DMS153 (cell line): ENCODE measurements at regions not wholly inside any gene's neighbourhood (a gene's known extent, or its start where the extent isn't known, plus 50 kb on each side); places are given as distances from the start of the nearest gene placed in this dataset.

ENCODE experiments used
- DNase-seq: peaks from one replicate; lab custom pipeline; 2025; lab: John Stamatoyannopoulos, UW

DNA sequence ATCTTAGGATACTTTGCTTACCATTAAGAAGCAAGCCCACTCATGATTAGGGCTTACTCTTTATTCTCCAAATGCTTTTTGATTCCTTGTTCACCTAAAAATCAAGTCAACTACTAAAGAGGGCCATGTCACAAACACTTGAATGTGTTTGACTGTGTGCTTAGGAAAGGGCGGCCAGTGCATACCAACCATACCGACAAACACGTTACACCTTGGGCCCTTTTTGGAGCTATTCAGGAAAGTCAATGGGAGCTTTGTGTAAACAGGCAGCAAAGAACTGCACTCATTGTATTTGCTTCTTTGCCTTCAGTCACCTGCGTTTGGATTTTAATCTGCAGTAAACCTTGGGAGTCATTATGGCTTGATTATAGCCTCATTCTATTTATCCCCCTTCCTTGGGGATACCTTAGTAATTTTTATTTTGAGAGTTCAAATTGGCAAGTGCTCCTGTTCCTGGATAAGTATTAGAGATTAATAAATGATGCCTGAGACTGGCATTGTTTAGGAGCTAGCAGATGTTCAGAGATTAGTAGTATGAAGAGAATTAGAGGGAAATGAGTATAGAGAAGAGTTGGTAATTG is 102.6 kb upstream of the HDGFL1 start:
- DNase-seq: peak; percentile 50

DNA sequence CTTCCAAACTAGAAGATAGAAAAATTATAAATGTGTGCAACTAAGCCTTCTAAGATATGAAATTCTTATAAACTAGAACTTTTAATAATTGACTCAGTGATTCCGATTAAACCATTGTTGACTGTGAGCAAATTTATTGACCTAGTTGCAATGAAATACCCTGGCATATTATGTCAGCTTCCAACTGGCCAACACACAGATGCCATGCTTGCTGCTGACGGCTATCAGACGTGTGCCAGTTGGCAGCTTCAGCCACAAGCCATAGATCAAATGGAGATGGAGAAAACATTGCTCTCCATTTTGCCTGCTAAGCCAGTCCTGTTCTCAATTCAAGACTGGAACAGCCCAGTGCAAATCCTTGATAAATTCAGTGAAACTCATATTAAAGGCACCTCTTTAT is 101.7 kb upstream of the HDGFL1 start:
- DNase-seq: no peak

DNA sequence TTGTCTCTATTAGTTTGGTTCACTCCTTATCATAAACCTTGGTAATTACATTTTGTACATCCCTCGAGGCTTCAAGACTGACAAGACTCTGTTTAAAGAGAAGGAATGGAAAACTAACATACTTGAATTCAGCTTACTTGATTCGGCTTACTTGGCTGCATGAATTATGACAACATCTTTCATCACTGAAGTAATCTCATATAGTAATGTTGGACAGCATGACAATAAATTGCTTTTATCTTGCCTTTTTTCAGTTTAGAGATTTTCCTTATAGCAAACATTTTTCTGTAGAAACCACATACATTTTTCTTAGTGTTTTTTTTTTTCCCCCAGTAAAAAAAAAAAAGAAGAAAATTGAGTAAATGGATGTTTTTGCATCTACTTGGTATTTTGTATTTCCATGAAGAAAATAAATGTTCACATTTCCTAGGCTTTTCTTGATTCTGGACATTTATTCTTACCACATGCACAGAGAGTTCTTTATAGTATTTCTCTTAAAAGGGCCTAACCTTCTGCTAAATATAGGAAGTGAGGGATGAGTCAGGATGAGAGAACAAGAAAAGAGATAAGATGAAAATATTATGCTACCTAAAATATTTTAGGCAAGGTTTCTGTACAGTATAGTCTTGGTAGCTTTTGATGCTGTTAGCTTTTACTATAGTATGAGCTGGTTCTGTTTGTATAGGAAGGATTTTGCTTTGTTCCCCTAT is 101.0 kb upstream of the HDGFL1 start:
- no peak for DNase-seq

DNA sequence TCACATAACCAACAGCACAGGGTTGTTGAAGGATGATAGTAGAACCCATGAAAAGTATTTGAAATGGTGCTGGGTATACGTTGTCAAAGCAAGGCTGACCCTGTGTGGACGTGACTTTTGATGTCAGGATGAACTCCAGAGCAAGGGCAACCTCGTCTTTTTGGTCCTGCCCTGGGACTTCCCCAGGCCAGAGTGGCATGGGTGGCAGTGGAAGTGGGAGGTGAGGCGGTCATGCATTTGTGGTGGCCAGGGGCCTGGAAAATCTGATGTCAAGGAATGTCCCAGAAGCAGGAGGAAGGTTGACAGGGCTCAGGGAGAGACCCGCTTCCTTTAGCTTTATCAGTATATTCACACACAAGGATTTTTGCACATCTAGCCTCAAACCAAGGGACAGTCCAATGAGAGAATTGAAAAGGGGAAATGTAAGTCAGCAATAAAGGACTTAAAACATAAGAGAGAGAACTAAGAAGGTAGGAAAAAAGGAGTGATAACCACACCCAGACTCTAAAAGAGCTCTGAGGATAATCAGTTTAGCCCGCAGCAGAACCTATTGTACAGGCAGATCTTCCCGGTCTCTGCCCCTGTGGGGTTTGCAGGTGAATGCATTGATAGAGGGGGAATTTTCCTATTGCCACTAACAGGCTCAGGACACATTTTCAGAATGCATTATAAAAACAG is 98.8 kb upstream of the HDGFL1 start:
- DNase-seq: no peak

DNA sequence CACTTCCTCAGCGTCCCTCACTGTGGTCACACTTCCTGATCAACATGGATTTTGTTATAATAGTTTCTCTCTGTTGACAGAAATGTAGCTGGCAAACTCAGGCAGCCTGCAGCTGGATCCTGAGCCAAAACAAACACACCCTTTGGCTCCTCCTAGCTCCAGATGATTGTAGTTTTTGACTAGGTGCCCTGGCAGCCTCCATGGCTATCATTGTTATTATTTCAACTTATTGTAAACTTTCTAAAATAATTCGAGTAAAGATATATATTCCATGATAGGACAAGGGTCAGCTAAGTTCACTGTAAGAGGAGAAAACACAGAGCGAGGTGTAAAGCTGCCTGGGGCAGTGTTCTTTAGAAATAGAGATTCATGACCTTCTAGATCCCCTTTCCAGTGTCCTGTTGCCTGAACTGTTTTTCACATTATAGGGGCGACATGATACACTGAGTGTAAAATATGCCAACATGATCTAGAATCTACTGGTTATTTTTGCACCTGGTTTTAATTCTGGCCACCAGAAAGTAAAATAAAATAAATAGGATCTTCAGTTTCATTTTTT is 98.2 kb upstream of the HDGFL1 start:
- DNase-seq: peak; percentile 91

DNA sequence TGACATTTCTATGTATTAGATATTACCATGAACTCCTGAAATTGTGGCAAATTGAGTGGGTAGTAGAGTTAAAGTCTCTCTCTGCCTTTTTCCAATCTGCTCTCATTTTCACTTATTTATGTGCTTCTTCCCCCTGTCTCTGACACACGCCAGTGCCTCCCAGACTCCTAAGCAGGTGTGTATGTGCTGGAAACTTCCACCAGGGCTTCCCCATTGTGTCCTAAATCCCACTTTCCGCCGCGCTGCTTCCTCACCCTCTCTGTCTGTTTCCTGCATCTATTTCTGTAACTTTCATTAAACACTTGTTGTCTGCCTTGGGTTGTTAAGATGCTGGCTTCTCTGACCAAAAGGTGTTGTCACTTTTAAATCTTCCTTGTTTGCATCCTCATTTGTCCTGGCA is 97.6 kb upstream of the HDGFL1 start:
- DNase-seq: no peak

DNA sequence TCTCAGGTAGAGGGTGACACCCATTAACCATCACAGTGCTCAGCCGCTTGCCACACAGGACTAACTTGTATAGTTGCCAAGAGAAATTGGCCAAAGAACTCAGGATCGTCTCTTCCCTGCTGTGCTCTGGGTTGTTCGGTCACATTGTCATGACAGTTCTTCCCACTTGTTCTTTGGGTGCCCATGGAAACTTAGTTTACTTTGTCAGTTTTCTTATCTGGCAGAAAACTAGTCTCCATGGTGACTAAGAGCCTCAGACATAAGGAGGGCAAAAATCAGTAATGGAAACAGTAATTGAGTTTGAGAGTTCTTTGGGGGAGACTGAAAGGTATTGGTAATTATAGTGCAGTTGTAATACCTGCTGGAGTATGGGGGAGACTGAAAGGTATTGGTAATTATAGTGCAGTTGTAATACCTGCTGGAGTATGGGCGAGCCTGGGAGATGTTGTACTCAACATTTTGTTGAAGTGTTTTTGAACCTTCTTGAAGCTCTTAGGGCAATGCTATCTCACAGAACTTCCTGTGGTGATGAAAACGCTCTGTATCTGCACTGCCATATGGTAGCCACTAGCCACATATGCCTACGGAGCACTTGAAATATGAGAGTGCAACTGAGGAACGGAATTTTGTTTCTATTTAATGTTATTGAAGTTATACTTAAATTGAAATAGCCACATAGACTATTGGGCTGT is 95.2 kb upstream of the HDGFL1 start:
- DNase-seq: no peak

DNA sequence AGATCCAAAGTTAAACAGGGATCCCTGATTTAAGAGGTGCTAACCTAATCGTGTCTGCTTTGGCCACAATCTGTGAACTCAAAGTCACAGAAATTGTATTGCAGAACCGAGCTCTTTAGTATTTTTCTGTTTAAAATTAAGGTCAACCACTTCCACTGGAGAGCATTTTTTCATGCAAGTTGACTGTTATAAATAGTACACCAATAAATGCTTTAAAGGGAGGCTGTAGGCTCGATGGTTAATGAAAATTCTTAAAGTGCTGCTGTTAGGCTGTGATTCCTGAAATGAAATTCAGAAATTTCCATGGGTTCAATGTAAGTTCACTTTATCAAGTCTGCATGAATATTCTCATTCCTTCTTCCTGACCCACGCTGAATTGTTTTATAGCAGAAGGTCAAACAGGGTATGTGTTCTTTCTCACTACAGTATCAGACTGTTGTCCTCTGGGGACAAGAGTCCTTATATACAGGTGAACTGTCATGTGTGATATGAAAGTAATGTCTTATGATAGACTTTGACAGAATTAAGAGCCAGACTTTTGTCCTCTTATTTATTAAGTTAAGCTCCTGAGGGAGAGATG is 92.5 kb upstream of the HDGFL1 start:
- DNase-seq: no peak

DNA sequence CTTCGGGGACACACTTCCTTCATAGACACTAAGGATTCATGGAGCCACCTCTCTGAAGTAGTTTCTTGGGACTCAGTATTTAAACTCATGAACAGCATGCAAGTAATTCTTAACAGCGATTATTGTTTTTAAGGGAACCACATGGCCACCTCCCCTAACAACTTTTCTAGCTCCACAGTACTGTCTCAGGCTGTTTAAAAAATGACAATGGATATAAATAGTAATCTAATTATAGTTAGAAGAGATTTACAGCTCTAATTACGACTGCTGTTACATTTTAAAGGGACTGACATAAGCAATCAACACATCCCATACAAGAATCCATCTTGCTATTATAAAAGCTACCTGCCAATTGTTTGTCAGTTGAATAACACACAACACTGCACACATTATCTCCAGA is 72.1 kb upstream of the HDGFL1 start:
- no peak for DNase-seq

DNA sequence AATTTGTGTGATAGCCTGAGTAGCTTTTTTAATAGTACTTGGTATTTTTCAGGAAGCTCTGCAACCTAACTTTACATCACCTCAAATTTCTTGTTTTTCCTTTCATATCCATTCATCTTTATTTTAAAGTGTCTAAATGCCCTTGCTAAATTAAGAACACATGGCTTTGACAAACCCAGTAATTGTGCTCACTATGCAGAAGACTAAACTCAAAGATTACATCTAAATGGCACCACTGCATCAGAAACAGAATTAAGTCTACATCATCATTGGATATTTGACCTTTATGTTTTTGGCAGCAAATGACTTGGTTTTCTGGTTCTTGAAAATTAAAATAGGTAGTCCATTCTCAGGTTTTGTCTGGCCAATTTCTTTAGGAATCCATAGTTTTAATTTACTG is 69.6 kb upstream of the HDGFL1 start:
- DNase-seq: no peak

DNA sequence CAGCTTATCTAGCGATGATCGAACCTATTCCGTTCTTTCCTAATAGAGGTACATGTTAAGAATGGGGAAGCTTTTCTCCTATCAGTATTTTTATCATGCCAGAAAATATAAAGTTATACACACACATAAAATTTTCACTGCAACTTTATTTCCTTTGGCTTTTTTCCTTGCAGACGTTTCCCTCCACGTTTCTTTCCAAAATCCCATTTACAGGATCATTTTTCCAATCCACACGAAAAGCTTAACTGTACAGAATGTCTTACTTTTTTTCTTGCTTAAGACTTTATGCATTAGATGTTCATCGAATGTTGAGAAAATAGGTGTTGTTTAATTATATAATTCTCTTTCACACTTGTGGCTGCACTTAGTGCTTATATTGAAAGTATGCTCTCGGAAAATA is 62.9 kb upstream of the HDGFL1 start:
- DNase-seq: no peak

DNA sequence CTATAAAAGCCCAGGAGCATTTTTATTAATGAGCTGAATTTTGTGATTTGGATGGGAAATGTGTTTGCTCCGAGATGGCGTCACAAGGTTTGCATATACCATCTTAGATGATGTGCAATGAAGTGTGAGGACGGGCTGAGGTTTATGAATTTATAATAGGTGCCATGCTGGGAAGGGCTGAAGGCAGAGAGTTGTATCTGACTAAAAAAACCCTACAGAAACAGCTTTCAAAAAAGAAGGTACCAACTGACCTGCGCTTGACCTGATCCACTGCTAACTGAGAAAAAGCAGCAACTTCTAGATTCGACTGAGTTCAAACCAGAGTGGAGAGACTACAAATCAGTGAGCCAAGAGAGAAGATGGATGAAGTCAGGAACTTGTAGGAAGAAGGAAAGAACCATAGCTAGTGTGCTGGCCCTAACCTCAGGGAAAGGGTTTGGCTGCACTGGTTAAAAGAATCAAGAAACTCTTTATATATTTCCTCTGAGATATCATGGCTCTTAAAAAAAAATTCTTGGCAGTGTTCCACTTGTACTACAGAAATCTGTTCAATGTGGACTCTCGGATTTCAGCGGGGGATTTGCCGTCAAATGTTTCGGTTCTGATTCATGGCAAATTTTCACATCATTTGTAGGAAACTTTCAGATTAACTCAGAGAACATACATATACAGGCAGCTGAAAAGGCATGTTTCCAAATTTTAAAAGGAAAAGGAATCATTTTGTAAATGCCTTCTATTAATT is 56.5 kb upstream of the HDGFL1 start:
- no peak for DNase-seq

DNA sequence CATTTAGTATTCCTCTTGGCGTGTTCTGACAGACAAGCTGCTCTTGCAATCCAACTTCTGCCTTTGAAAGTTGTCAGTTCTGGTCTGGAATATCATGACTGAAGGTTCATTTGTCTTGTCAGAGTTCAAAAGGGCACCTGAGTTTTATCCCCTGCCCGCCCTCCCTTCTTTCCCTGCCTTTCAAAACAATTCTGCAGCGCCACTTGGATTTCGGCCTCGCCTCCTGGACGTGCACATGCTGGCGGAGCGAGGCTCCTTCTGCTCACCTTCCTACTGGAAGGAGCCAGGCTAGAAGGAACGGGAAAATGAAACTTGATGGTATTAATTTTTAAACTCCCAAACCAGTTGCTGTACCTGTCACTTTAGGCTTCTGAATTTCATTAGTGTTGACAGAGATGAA is 55.7 kb upstream of the HDGFL1 start:
- no peak for DNase-seq

DNA sequence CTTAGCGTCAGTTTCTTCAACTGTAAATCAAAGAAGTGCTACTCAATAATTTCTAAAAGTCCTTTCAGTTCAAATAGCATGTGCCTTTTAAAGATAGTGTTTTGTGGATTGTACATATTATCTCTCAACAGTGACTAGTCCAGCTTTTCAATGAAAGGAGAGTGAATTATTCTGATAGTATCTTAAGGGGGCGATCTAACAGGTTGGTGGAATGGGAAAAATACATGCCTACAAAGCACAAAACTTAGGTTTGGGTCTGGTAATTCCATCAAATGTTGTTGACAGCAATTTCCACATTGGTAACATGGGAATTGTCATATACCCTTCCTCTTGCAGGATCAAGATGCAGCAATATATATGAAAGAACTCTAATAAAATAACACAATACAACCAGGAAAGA is 50.1 kb upstream of the HDGFL1 start:
- no peak for DNase-seq
